CD4-positive, alpha-beta T cell treated with Interleukin-12 subunit alpha and Interleukin-12 subunit beta, for 1 hour (primary cell): ENCODE measurements at regions not wholly inside any gene's neighbourhood (a gene's known extent, or its start where the extent isn't known, plus 50 kb on each side); places are given as distances from the start of the nearest gene placed in this dataset.
"Not testable (repeated sequence)": the region's sequence is repeated elsewhere in the genome, so short reads cannot be mapped to it uniquely, and the experiment has no call there.

Source experiments
- DNase-seq: peaks from one replicate; pipeline ENCODE4 v3.0.0-alpha.2; 2020

- DNase-seq, result no peak
Observed at GRCh38 chr6:6816716-6817115, 228.2 kb downstream of the LY86 start.

- DNase-seq, result no peak
Observed at GRCh38 chr6:6818078-6818639, 229.6 kb downstream of the LY86 start.

- DNase-seq, result no peak
Observed at GRCh38 chr6:6820641-6821238, 232.2 kb downstream of the LY86 start.

- no peak for DNase-seq
Observed at GRCh38 chr6:6821639-6822261, 233.2 kb downstream of the LY86 start.

- no peak for DNase-seq
Observed at GRCh38 chr6:6823030-6823429, 234.5 kb downstream of the LY86 start.

- DNase-seq, result no peak
Observed at GRCh38 chr6:6823568-6824224, 235.2 kb downstream of the LY86 start.

GRCh38 chr6:6824381-6824780, 235.9 kb downstream of the LY86 start:
- no peak for DNase-seq

- no peak for DNase-seq
Observed at GRCh38 chr6:6825193-6825784, 236.8 kb downstream of the LY86 start.

- no peak for DNase-seq
Observed at GRCh38 chr6:6826095-6826901, 237.8 kb downstream of the LY86 start.

- no peak for DNase-seq
Observed at GRCh38 chr6:6826961-6827360, 238.4 kb downstream of the LY86 start.

- no peak for DNase-seq
Observed at GRCh38 chr6:6829872-6830685, 241.6 kb downstream of the LY86 start.

- not testable (repeated sequence) for DNase-seq
Observed at GRCh38 chr6:6830686-6831063, 242.2 kb downstream of the LY86 start.

- no peak for DNase-seq
Observed at GRCh38 chr6:6832439-6832838, 243.9 kb downstream of the LY86 start.

GRCh38 chr6:6834356-6835222, 246.1 kb downstream of the LY86 start:
- DNase-seq, result no peak

- no peak for DNase-seq
Observed at GRCh38 chr6:6835223-6835503, 246.6 kb downstream of the LY86 start.

- DNase-seq, result no peak
Observed at GRCh38 chr6:6836609-6837406, 248.3 kb downstream of the LY86 start.

- no peak for DNase-seq
Observed at GRCh38 chr6:6837541-6838080, 249.1 kb downstream of the LY86 start.

GRCh38 chr6:6840831-6841291, 252.3 kb downstream of the LY86 start:
- no peak for DNase-seq

- DNase-seq, result no peak
Observed at GRCh38 chr6:6841571-6841970, 253.1 kb downstream of the LY86 start.

GRCh38 chr6:6842291-6842690, 253.8 kb downstream of the LY86 start:
- DNase-seq, result no peak
